HepG2 (cell line): ENCODE measurements at regions not wholly inside any gene's neighbourhood (a gene's known extent, or its start where the extent isn't known, plus 50 kb on each side); places are given as distances from the start of the nearest gene placed in this dataset.

Experiments used
- ATAC-seq: fragments of 200-7000 bp; cut with Tn5 transposase; 3 replicates; pipeline ENCODE4 v1.9.1; 2020; ENCODE audit warnings: mild to moderate bottlenecking, moderate library complexity
- BruUV-seq: library from RNA; stranded (reverse); fragments of 400-500 nt; replicated peaks from 2 replicates; lab custom pipeline; 2021; lab: Mats Ljungman, UMichigan
- CTCF ChIA-PET: fragments of 300-600 bp; formaldehyde crosslinking; extraction: SDS; loops from one replicate; lab custom pipeline; 2021; ENCODE audit warnings: low total read pairs, inconsistent platforms, low intra/inter-chr PET ratio; lab: Yijun Ruan, JAX
- POLR2A ChIA-PET: fragments of 350-600 bp; sonication (Branson Sonifier 250); formaldehyde crosslinking; loops from one replicate; lab custom pipeline; 2020; ENCODE audit warnings: antibody characterized with exemption, inconsistent platforms; lab: Yijun Ruan, JAX
- DNase-seq: peaks from one replicate; pipeline ENCODE4 v3.0.0-alpha.2; 2015; ENCODE audit warnings: low spot score
- FAIRE-seq: peaks from 3 replicates; lab custom pipeline; 2011; peaks lifted over from hg19 to GRCh38; lab: Jason Lieb, UNC
- H2AFZ ChIP-seq: one replicate; pipeline ENCODE4 v1.6.1; 2011; ENCODE audit warnings: low read length, inconsistent platforms
- H3K27ac ChIP-seq: fragments of 300-600 bp; 3 replicates; pipeline ENCODE4 v1.8.0; 2011; ENCODE audit warnings: mixed run types, mild to moderate bottlenecking, mixed read lengths, low read length, inconsistent platforms; ENCODE audit not compliant: insufficient read depth; ENCODE audit errors: extremely low read length
- H3K27me3 ChIP-seq, 2 experiments: fragments of 200-600 bp in 1 of 2; 2 replicates in 1 of 2; 3 replicates in 1 of 2; pipeline versions ENCODE4 v1.6.0 to v1.8.0; 2011; ENCODE audit warnings: low read length in 2 of 2, mild to moderate bottlenecking in 2 of 2, moderate library complexity in 2 of 2, inconsistent platforms in 1 of 2; ENCODE audit not compliant: insufficient read depth in 2 of 2, control insufficient read depth in 1 of 2
- H3K36me3 ChIP-seq, 2 experiments: fragments of 200-600 bp in 1 of 2; replicated peaks in 1 of 2; 2 replicates in 1 of 2; 3 replicates in 1 of 2; pipeline versions ENCODE4 v1.5.1 to v1.8.0; 2011; ENCODE audit warnings: low read length in 2 of 2, inconsistent platforms in 1 of 2; ENCODE audit not compliant: insufficient read depth in 2 of 2, control insufficient read depth in 1 of 2
- H3K4me1 ChIP-seq: 2 replicates; pipeline ENCODE4 v1.5.1; 2012; ENCODE audit warnings: low read length, inconsistent platforms; ENCODE audit not compliant: insufficient read depth
- H3K4me2 ChIP-seq: 2 replicates; pipeline ENCODE4 v1.6.0; 2011; ENCODE audit warnings: low read depth, low read length, inconsistent platforms
- H3K4me3 ChIP-seq, 3 experiments: fragments of 200-600 bp in 1 of 3; sonication (generic), shearing (Covaris generic) in 1 of 3; replicated peaks in 1 of 3; 2 replicates each; pipeline ENCODE4 v1.5.1; 2011 to 2016; ENCODE audit warnings: low read length in 3 of 3, inconsistent platforms in 2 of 3, low read depth in 2 of 3, mild to moderate bottlenecking in 2 of 3, control low read depth in 1 of 3, mixed read lengths in 1 of 3; ENCODE audit not compliant: insufficient read depth in 1 of 3
- H3K79me2 ChIP-seq: one replicate; pipeline ENCODE4 v1.6.1; 2011; ENCODE audit warnings: low read length, inconsistent platforms; ENCODE audit not compliant: insufficient read depth
- H3K9ac ChIP-seq: 2 replicates; pipeline ENCODE4 v1.6.0; 2011; ENCODE audit warnings: mild to moderate bottlenecking, low read depth, low read length, inconsistent platforms; ENCODE audit not compliant: insufficient read depth
- H3K9me3 ChIP-seq: 2 replicates; pipeline ENCODE4 v1.5.1; 2012; ENCODE audit warnings: mild to moderate bottlenecking, low read length
- H4K20me1 ChIP-seq: 2 replicates; pipeline ENCODE4 v1.6.0; 2011; ENCODE audit warnings: inconsistent platforms, mild to moderate bottlenecking, low read length, moderate library complexity; ENCODE audit not compliant: insufficient read depth
- ATF4 ChIP-seq, 2 experiments: fragments of 450-650 bp in 1 of 2; sonication (generic) in 1 of 2; formaldehyde crosslinking; IDR thresholded peaks; 2 replicates each; pipeline versions ENCODE4 v1.5.0 to v1.8.0; 2020 to 2022; ENCODE audit warnings: mild to moderate bottlenecking in 1 of 2, missing genetic modification reagents in 1 of 2
- BCLAF1 ChIP-seq: fragments of 450-650 bp; IDR thresholded peaks from 2 replicates; pipeline ENCODE4 v1.6.1; 2017; ENCODE audit warnings: mild to moderate bottlenecking
- CSRNP2 ChIP-seq: sonication (generic); formaldehyde crosslinking; conservative IDR thresholded peaks from 2 replicates; pipeline ENCODE4 v1.8.0; 2022; ENCODE audit warnings: low read depth, missing genetic modification reagents
- E2F2 ChIP-seq: sonication (generic); formaldehyde crosslinking; IDR thresholded peaks from 2 replicates; pipeline ENCODE4 v1.4.0; 2020; ENCODE audit warnings: missing genetic modification reagents, borderline replicate concordance
- ETV5 ChIP-seq: IDR thresholded peaks from 2 replicates; pipeline ENCODE4 v1.6.1; 2018; ENCODE audit warnings: missing biosample characterization, missing genetic modification reagents, inconsistent platforms, borderline replicate concordance
- HOXA5 ChIP-seq: sonication (generic); formaldehyde crosslinking; IDR thresholded peaks from 2 replicates; pipeline ENCODE4 v1.4.0; 2020; ENCODE audit warnings: missing genetic modification reagents
- PHF20 ChIP-seq: sonication (generic); formaldehyde crosslinking; IDR thresholded peaks from 2 replicates; pipeline ENCODE4 v1.5.0; 2020; ENCODE audit warnings: mild to moderate bottlenecking, missing genetic modification reagents
- PHF21A ChIP-seq: sonication (generic); formaldehyde crosslinking; IDR thresholded peaks from 2 replicates; pipeline ENCODE4 v1.5.0; 2020; ENCODE audit warnings: mild to moderate bottlenecking, missing genetic modification reagents
- POLR2AphosphoS2 ChIP-seq: IDR thresholded peaks from 2 replicates; pipeline ENCODE4 v1.6.1; 2011; ENCODE audit warnings: low read depth, low read length, improper control_type of control experiment
- ZNF142 ChIP-seq: sonication (generic); formaldehyde crosslinking; IDR thresholded peaks from 2 replicates; pipeline ENCODE4 v1.4.0; 2020; ENCODE audit warnings: missing genetic modification reagents
- ZNF704 ChIP-seq: sonication (generic); formaldehyde crosslinking; IDR thresholded peaks from 2 replicates; pipeline ENCODE4 v1.8.1; 2023; ENCODE audit warnings: mild to moderate bottlenecking, inconsistent platforms, moderate library complexity, missing genetic modification reagents, borderline replicate concordance
- in situ Hi-C: cut with HindIII; loops from 2 replicates; pipeline ENCODE4 v1.10.0; 2017; ENCODE audit warnings: low pct_unique_long_range_greater_than_20kb; ENCODE audit not compliant: extremely low pct_ligation_motif_present
- intact Hi-C: fragments of 100-400 bp; cut with micrococcal nuclease; formaldehyde crosslinking; loops from one replicate; pipeline ENCODE4 v1.10.0; 2022; ENCODE audit not compliant: unreplicated experiment

- FAIRE-seq = no peak
- Histone ChIP-seq H3K27ac (no peak overlapping the region), H3K27me3 (no peaks in the 10 kb centered on the region; a peak in 1 of 5 replicates), H3K4me2 (no peak overlapping the region), H4K20me1 (no peaks in the 10 kb centered on the region), H3K4me3 (no peak overlapping the region), H3K4me1 (no peaks in the 10 kb centered on the region; the same call in 1 of the 2 replicates), H3K79me2 (no peaks in the 10 kb centered on the region), H3K9me3 (peaks cover 17% of the 10 kb centered on the region; the same call in 1 of the 2 replicates), H3K9ac (no peak overlapping the region), H2AFZ (no peak overlapping the region), H3K36me3 (no peaks in the 10 kb centered on the region)
- in situ Hi-C loops = no loop called here
- ChIA-PET POLR2A (no interaction called here), CTCF (no interaction called here)
- ATAC-seq = no peak
- no TSS peak for BruUV-seq
- DNase-seq = no peak
- intact Hi-C loops = no loop called here
- TF ChIP-seq PHF20 (CRISPR knock-in tag) (no peak), HOXA5 (CRISPR knock-in tag) (no peak), POLR2AphosphoS2 (no peak), ZNF142 (CRISPR knock-in tag) (no peak), CSRNP2 (CRISPR knock-in tag) (no peak), ATF4 (CRISPR knock-in tag; IDR thresholded peaks at IDR 0.05) (no peak), ETV5 (CRISPR knock-in tag) (no peak), BCLAF1 (no peak), E2F2 (CRISPR knock-in tag) (no peak), ZNF704 (CRISPR knock-in tag) (no peak), PHF21A (CRISPR knock-in tag) (no peak)
Measured at GRCh38 chr12:5138845-5139244, 95.2 kb downstream of the KCNA5 start.
